Mucosa of descending colon (tissue), 3 donors: ENCODE measurements at regions not wholly inside any gene's neighbourhood (a gene's known extent, or its start where the extent isn't known, plus 50 kb on each side); places are given as distances from the start of the nearest gene placed in this dataset.

Experiments
- ATAC-seq: fragments of 200-7000 bp; cut with Tn5 transposase; one replicate; pipeline ENCODE4 v1.9.1; 2020; ENCODE audit warnings: mild to moderate bottlenecking, moderate library complexity
- DNase-seq, 3 donors: peaks; one replicate each; pipeline ENCODE4 v3.0.0-alpha.2; 2020
- H3K36me3 ChIP-seq: fragments of 200-600 bp; one replicate; pipeline ENCODE4 v1.8.0; 2021; ENCODE audit warnings: low read depth, mild to moderate bottlenecking
- H3K4me1 ChIP-seq: fragments of 200-600 bp; one replicate; pipeline ENCODE4 v1.8.0; 2021; ENCODE audit warnings: low read depth, mild to moderate bottlenecking
- H3K4me3 ChIP-seq: fragments of 200-600 bp; one replicate; pipeline ENCODE4 v1.8.0; 2021; ENCODE audit warnings: mild to moderate bottlenecking
- H3K9me3 ChIP-seq: fragments of 200-600 bp; one replicate; pipeline ENCODE4 v1.8.0; 2021; ENCODE audit warnings: mild to moderate bottlenecking
- CTCF ChIP-seq: fragments of 200-600 bp; IDR thresholded peaks from one replicate; pipeline ENCODE4 v1.8.0; 2022; ENCODE audit warnings: antibody characterized with exemption, mild to moderate bottlenecking
- intact Hi-C, 2 donors: fragments of 100-400 bp; cut with DNase I in 1 of 2; cut with micrococcal nuclease in 1 of 2; formaldehyde crosslinking; loops; one replicate each; pipeline versions ENCODE4 v1.11.0 to v1.11.1; 2022; cut with DNase I, micrococcal nuclease
- donor health status: DM: no; HTN: no; CAD: no; lungs with moderate emphysema.
- donor health status: DM: no; HTN: no; CAD: no.
- donor health status: DM: no; HTN: yes; CAD: no.

- H3K4me3 ChIP-seq: no peak overlapping the region
- H3K4me1 ChIP-seq: no peaks in the 10 kb centered on the region
- intact Hi-C loops: no loop called here
- no peak for TF ChIP-seq CTCF
- ATAC-seq: no peak
- no peak for DNase-seq
- H3K9me3 ChIP-seq: no peaks in the 10 kb centered on the region
- no peaks in the 10 kb centered on the region for H3K36me3 ChIP-seq
These were observed 188.4 kb upstream of the SYNPR start for GRCh38 chr3:63089751-63090132.

- intact Hi-C loops: no loop called here
- no peaks in the 10 kb centered on the region for H3K4me1 ChIP-seq
- H3K36me3 ChIP-seq: no peaks in the 10 kb centered on the region
- DNase-seq (no peak), ATAC-seq (no peak)
- TF ChIP-seq CTCF: no peak
- H3K9me3 ChIP-seq: no peaks in the 10 kb centered on the region
- H3K4me3 ChIP-seq: no peak overlapping the region
These were observed 187.5 kb upstream of the SYNPR start for GRCh38 chr3:63090656-63091055.

GRCh38 chr3:63092515-63092914 is 185.6 kb upstream of the SYNPR start:
- ATAC-seq: no peak
- intact Hi-C loops: no loop called here

GRCh38 chr3:63094642-63095408 is 183.3 kb upstream of the SYNPR start:
- no peaks in the 10 kb centered on the region for H3K4me1 ChIP-seq
- no peak for DNase-seq
- no peaks in the 10 kb centered on the region for H3K9me3 ChIP-seq
- no peaks in the 10 kb centered on the region for H3K36me3 ChIP-seq
- no peak for ATAC-seq
- no peak for TF ChIP-seq CTCF
- no peak overlapping the region for H3K4me3 ChIP-seq
- intact Hi-C loops: no loop called here

More at GRCh38 chr3:63092515-63092914, 185.6 kb upstream of the SYNPR start:
- Histone ChIP-seq H3K36me3 (no peaks in the 10 kb centered on the region), H3K9me3 (no peaks in the 10 kb centered on the region), H3K4me1 (no peaks in the 10 kb centered on the region), H3K4me3 (no peak overlapping the region)
- DNase-seq: no peak
- no peak for TF ChIP-seq CTCF

- H3K9me3 ChIP-seq: no peaks in the 10 kb centered on the region
- intact Hi-C loops: no loop called here
- ATAC-seq (no peak), DNase-seq (peak in 1 of 3 donors; percentile 37)
- TF ChIP-seq CTCF: no peak
- no peaks in the 10 kb centered on the region for H3K4me1 ChIP-seq
- no peaks in the 10 kb centered on the region for H3K36me3 ChIP-seq
- no peak overlapping the region for H3K4me3 ChIP-seq
These were observed 181.7 kb upstream of the SYNPR start for GRCh38 chr3:63096248-63097058.
